HepG2 (cell line): ENCODE measurements at regions not wholly inside any gene's neighbourhood (a gene's known extent, or its start where the extent isn't known, plus 50 kb on each side); places are given as distances from the start of the nearest gene placed in this dataset.

Experiments used
- ATAC-seq: fragments of 200-7000 bp; cut with Tn5 transposase; 3 replicates; pipeline ENCODE4 v1.9.1; 2020; ENCODE audit warnings: mild to moderate bottlenecking, moderate library complexity
- BruUV-seq: library from RNA; stranded (reverse); fragments of 400-500 nt; replicated peaks from 2 replicates; lab custom pipeline; 2021; lab: Mats Ljungman, UMichigan
- CTCF ChIA-PET: fragments of 300-600 bp; formaldehyde crosslinking; extraction: SDS; loops from one replicate; lab custom pipeline; 2021; ENCODE audit warnings: low total read pairs, inconsistent platforms, low intra/inter-chr PET ratio; lab: Yijun Ruan, JAX
- POLR2A ChIA-PET: fragments of 350-600 bp; sonication (Branson Sonifier 250); formaldehyde crosslinking; loops from one replicate; lab custom pipeline; 2020; ENCODE audit warnings: antibody characterized with exemption, inconsistent platforms; lab: Yijun Ruan, JAX
- DNase-seq: peaks from one replicate; pipeline ENCODE4 v3.0.0-alpha.2; 2015; ENCODE audit warnings: low spot score
- FAIRE-seq: peaks from 3 replicates; lab custom pipeline; 2011; peaks lifted over from hg19 to GRCh38; lab: Jason Lieb, UNC
- H2AFZ ChIP-seq: one replicate; pipeline ENCODE4 v1.6.1; 2011; ENCODE audit warnings: low read length, inconsistent platforms
- H3K27ac ChIP-seq: fragments of 300-600 bp; 3 replicates; pipeline ENCODE4 v1.8.0; 2011; ENCODE audit warnings: mixed run types, mild to moderate bottlenecking, mixed read lengths, low read length, inconsistent platforms; ENCODE audit not compliant: insufficient read depth; ENCODE audit errors: extremely low read length
- H3K27me3 ChIP-seq, 2 experiments: fragments of 200-600 bp in 1 of 2; 2 replicates in 1 of 2; 3 replicates in 1 of 2; pipeline versions ENCODE4 v1.6.0 to v1.8.0; 2011; ENCODE audit warnings: low read length in 2 of 2, mild to moderate bottlenecking in 2 of 2, moderate library complexity in 2 of 2, inconsistent platforms in 1 of 2; ENCODE audit not compliant: insufficient read depth in 2 of 2, control insufficient read depth in 1 of 2
- H3K36me3 ChIP-seq, 2 experiments: fragments of 200-600 bp in 1 of 2; replicated peaks in 1 of 2; 2 replicates in 1 of 2; 3 replicates in 1 of 2; pipeline versions ENCODE4 v1.5.1 to v1.8.0; 2011; ENCODE audit warnings: low read length in 2 of 2, inconsistent platforms in 1 of 2; ENCODE audit not compliant: insufficient read depth in 2 of 2, control insufficient read depth in 1 of 2
- H3K4me1 ChIP-seq: 2 replicates; pipeline ENCODE4 v1.5.1; 2012; ENCODE audit warnings: low read length, inconsistent platforms; ENCODE audit not compliant: insufficient read depth
- H3K4me2 ChIP-seq: 2 replicates; pipeline ENCODE4 v1.6.0; 2011; ENCODE audit warnings: low read depth, low read length, inconsistent platforms
- H3K4me3 ChIP-seq, 3 experiments: fragments of 200-600 bp in 1 of 3; sonication (generic), shearing (Covaris generic) in 1 of 3; replicated peaks in 1 of 3; 2 replicates each; pipeline ENCODE4 v1.5.1; 2011 to 2016; ENCODE audit warnings: low read length in 3 of 3, inconsistent platforms in 2 of 3, low read depth in 2 of 3, mild to moderate bottlenecking in 2 of 3, control low read depth in 1 of 3, mixed read lengths in 1 of 3; ENCODE audit not compliant: insufficient read depth in 1 of 3
- H3K79me2 ChIP-seq: one replicate; pipeline ENCODE4 v1.6.1; 2011; ENCODE audit warnings: low read length, inconsistent platforms; ENCODE audit not compliant: insufficient read depth
- H3K9ac ChIP-seq: 2 replicates; pipeline ENCODE4 v1.6.0; 2011; ENCODE audit warnings: mild to moderate bottlenecking, low read depth, low read length, inconsistent platforms; ENCODE audit not compliant: insufficient read depth
- H3K9me3 ChIP-seq: 2 replicates; pipeline ENCODE4 v1.5.1; 2012; ENCODE audit warnings: mild to moderate bottlenecking, low read length
- H4K20me1 ChIP-seq: 2 replicates; pipeline ENCODE4 v1.6.0; 2011; ENCODE audit warnings: inconsistent platforms, mild to moderate bottlenecking, low read length, moderate library complexity; ENCODE audit not compliant: insufficient read depth
- ELF3 ChIP-seq: IDR thresholded peaks from 2 replicates; pipeline ENCODE4 v1.6.1; 2016; ENCODE audit warnings: missing genetic modification reagents, missing compliant biosample characterization
- GTF3A ChIP-seq: sonication (generic); formaldehyde crosslinking; conservative IDR thresholded peaks from 2 replicates; pipeline ENCODE4 v1.4.0; 2020; ENCODE audit warnings: mild to moderate bottlenecking, missing genetic modification reagents
- HDAC2 ChIP-seq: sonication (generic); formaldehyde crosslinking; IDR thresholded peaks from 2 replicates; pipeline ENCODE4 v1.4.0; 2020; ENCODE audit warnings: missing genetic modification reagents
- RFX3 ChIP-seq: IDR thresholded peaks from 2 replicates; pipeline ENCODE4 v1.6.1; 2016; ENCODE audit warnings: missing biosample characterization, missing genetic modification reagents
- ZNF205 ChIP-seq: IDR thresholded peaks from 2 replicates; pipeline ENCODE4 v1.6.1; 2018; ENCODE audit warnings: missing biosample characterization, missing genetic modification reagents
- ZNF331 ChIP-seq: sonication (generic); formaldehyde crosslinking; IDR thresholded peaks from 2 replicates; pipeline ENCODE4 v1.4.0; 2020; ENCODE audit warnings: missing genetic modification reagents
- ZNF556 ChIP-seq: sonication (generic); formaldehyde crosslinking; IDR thresholded peaks from 2 replicates; pipeline ENCODE4 v1.4.0; 2020; ENCODE audit warnings: mild to moderate bottlenecking, missing genetic modification reagents, borderline replicate concordance
- ZNF782 ChIP-seq: sonication (generic); formaldehyde crosslinking; IDR thresholded peaks from 2 replicates; pipeline ENCODE4 v1.4.0; 2020; ENCODE audit warnings: missing genetic modification reagents, mild to moderate bottlenecking, borderline replicate concordance
- ZSCAN12 ChIP-seq: sonication (generic); formaldehyde crosslinking; IDR thresholded peaks from 2 replicates; pipeline ENCODE4 v1.9.0; 2021; ENCODE audit warnings: mild to moderate bottlenecking, missing genetic modification reagents
- WGBS: methylation state at CpG from one replicate; pipeline ENCODE4 v1.1.6; 2017; ENCODE audit warnings: low lambda C conversion rate; 5-methylcytosine and 5-hydroxymethylcytosine counted together
- in situ Hi-C: cut with HindIII; loops from 2 replicates; pipeline ENCODE4 v1.10.0; 2017; ENCODE audit warnings: low pct_unique_long_range_greater_than_20kb; ENCODE audit not compliant: extremely low pct_ligation_motif_present
- intact Hi-C: fragments of 100-400 bp; cut with micrococcal nuclease; formaldehyde crosslinking; loops from one replicate; pipeline ENCODE4 v1.10.0; 2022; ENCODE audit not compliant: unreplicated experiment
- TF ChIP-seq, protein P1 (sequence below): sonication (generic); formaldehyde crosslinking; IDR thresholded peaks from 2 replicates; pipeline ENCODE4 v1.4.0; 2020; ENCODE audit warnings: mild to moderate bottlenecking, missing genetic modification reagents
- TF ChIP-seq, protein P2 (sequence below): sonication (generic); formaldehyde crosslinking; IDR thresholded peaks from 2 replicates; pipeline ENCODE4 v1.4.0; 2020; ENCODE audit warnings: missing genetic modification reagents
- TF ChIP-seq, protein P3 (sequence below): IDR thresholded peaks from 2 replicates; pipeline ENCODE4 v1.6.1; 2016; ENCODE audit warnings: mild to moderate bottlenecking, missing biosample characterization, missing genetic modification reagents

DNA sequence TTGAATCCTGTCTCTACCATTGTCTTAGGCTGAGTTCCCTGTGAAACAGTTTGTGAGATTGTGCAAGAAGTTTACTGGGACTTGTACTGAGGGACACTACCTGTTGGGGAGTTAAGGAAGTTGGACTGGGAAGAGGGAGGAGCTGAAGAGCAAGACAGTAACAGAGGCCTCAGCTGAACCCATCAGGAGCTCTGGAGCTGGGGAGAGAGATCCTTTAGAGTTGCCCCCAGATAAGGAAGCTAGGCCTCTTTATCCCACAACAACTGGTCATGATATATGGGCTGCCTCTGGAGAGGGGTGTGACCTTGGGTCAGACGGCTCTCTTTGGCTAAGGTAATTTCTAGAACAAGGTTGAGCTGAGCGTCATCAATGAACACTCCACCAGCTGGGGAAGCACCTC lies 137.8 kb upstream of the SLC4A4 start:
- ChIA-PET POLR2A (no interaction called here), CTCF (no interaction called here)
- no peaks in the 10 kb centered on the region for H3K9me3 ChIP-seq
- no peaks in the 10 kb centered on the region for H3K27me3 ChIP-seq
- no peak overlapping the region for H3K9ac ChIP-seq
- FAIRE-seq (no peak), DNase-seq (no peak), ATAC-seq (no peak)
- no peaks in the 10 kb centered on the region for H4K20me1 ChIP-seq
- H3K4me3 ChIP-seq, result no peak overlapping the region
- no TSS peak for BruUV-seq
- H3K79me2 ChIP-seq, result no peaks in the 10 kb centered on the region
- H3K36me3 ChIP-seq, result no peaks in the 10 kb centered on the region
- in situ Hi-C loops (no loop called here), intact Hi-C loops (no loop called here)
- 60% methylated on average over 1 of the region's 2 CpGs for WGBS
- H2AFZ ChIP-seq, result no peak overlapping the region
- H3K4me2 ChIP-seq, result no peak overlapping the region
- no peaks in the 10 kb centered on the region for H3K4me1 ChIP-seq
- TF ChIP-seq ZNF205 (no peak), RFX3 (no peak), ZNF556 (CRISPR knock-in tag) (no peak), GTF3A (no peak), ZSCAN12 (no peak), ZNF331 (CRISPR knock-in tag) (no peak), ZNF782 (CRISPR knock-in tag) (no peak), HDAC2 (CRISPR knock-in tag) (no peak), ELF3 (CRISPR knock-in tag) (no peak)
- TF ChIP-seq, protein P1, sequence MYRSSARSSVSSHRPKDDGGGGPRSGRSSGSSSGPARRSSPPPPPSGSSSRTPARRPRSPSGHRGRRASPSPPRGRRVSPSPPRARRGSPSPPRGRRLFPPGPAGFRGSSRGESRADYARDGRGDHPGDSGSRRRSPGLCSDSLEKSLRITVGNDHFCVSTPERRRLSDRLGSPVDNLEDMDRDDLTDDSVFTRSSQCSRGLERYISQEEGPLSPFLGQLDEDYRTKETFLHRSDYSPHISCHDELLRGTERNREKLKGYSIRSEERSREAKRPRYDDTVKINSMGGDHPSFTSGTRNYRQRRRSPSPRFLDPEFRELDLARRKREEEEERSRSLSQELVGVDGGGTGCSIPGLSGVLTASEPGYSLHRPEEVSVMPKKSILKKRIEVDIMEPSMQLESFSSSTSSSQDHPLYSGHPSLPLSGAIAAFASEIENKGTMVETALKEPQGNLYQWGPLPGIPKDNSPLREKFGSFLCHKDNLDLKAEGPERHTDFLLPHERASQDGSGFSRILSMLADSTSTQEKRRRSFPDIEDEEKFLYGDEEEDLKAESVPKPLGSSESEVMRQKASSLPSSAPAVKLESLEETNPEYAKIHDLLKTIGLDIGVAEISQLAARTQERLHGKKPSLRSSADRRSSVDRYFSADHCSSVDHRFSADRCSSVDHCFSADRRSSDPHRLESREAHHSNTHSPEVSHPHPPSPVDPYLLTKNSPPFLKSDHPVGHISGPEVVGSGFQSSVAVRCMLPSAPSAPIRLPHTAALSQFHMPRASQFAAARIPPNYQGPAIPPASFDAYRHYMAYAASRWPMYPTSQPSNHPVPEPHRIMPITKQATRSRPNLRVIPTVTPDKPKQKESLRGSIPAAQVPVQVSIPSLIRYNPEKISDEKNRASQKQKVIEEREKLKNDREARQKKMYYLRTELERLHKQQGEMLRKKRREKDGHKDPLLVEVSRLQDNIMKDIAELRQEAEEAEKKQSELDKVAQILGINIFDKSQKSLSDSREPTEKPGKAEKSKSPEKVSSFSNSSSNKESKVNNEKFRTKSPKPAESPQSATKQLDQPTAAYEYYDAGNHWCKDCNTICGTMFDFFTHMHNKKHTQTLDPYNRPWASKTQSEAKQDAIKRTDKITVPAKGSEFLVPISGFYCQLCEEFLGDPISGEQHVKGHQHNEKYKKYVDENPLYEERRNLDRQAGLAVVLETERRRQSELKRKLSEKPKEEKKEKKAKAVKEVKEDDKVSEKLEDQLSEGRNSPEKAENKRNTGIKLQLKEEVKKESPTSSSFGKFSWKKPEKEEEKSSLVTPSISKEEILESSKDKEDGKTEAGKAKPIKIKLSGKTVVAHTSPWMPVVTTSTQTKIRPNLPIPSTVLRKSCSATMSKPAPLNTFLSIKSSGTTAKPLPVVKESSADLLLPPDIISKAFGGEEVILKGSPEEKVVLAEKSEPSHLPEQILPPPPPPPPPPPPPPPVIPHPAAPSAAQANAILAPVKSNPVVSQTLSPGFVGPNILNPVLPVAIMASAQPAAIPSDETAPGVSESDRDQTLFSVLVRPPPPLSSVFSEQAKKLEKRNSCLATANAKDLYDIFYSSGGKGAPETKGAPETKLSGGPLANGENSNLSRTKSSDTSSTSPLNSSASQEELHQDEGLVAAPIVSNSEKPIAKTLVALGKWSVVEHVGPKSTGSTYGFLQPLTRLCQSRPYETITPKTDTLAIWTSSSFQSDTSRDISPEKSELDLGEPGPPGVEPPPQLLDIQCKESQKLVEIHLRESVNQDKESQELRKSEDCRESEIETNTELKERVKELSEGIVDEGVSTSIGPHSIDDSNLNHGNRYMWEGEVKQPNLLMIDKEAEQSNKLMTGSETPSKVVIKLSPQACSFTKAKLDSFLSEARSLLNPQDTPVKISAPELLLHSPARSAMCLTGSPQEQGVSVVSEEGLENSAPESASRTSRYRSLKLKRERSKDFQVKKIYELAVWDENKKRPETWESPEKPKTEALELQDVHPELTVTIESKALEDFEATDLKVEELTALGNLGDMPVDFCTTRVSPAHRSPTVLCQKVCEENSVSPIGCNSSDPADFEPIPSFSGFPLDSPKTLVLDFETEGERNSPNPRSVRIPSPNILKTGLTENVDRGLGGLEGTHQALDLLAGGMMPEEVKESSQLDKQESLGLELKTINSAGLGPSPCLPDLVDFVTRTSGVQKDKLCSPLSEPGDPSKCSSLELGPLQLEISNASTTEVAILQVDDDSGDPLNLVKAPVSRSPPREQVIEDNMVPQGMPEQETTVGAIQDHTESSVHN (CRISPR knock-in tag), result no peak
- TF ChIP-seq, protein P2, sequence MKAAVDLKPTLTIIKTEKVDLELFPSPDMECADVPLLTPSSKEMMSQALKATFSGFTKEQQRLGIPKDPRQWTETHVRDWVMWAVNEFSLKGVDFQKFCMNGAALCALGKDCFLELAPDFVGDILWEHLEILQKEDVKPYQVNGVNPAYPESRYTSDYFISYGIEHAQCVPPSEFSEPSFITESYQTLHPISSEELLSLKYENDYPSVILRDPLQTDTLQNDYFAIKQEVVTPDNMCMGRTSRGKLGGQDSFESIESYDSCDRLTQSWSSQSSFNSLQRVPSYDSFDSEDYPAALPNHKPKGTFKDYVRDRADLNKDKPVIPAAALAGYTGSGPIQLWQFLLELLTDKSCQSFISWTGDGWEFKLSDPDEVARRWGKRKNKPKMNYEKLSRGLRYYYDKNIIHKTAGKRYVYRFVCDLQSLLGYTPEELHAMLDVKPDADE (CRISPR knock-in tag), result no peak
- TF ChIP-seq, protein P3, sequence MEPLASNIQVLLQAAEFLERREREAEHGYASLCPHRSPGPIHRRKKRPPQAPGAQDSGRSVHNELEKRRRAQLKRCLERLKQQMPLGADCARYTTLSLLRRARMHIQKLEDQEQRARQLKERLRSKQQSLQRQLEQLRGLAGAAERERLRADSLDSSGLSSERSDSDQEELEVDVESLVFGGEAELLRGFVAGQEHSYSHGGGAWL, result no peak
- H3K27ac ChIP-seq, result no peak overlapping the region
